ENCODE measurements at regions not wholly inside any gene's neighbourhood (a gene's known extent, or its start where the extent isn't known, plus 50 kb on each side); places are given as distances from the start of the nearest gene placed in this dataset.

GRCh38 chr1:56340977-56341376 lies 238.4 kb downstream of the PLPP3 start:
- DNase-seq, result no peak

DNA sequence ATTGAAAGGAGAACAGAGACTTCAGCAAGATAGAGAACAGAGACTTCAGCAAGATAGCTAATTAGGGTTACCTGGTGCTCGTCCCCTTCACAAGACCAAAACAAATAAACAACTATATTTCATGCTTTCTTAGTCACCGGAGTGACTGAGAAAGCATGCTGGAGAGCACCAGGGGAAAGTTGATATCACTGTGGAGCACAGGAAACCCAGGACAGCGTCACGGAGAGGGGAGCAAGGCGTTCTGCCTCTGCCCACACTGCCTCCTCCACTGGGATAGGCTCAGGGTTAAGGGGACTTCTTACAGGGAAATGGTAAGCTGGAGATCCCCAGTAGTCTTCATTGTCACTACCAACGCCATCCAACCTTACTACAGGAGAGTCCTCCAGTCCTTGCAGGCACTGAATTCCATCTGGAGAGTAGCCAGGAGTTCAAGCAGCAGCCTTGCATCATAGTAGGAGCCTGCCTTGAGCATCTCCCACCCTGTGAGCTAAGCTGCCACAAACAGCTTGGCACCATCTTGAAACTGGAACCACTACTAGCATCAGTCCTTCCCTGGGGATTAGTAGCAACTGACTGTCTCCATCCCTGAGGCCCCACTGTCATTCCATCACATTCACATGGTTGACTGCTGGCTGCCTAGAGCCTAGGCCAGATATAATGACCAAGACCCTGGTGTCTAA lies 239.4 kb downstream of the PLPP3 start:
- no peak for DNase-seq

DNA sequence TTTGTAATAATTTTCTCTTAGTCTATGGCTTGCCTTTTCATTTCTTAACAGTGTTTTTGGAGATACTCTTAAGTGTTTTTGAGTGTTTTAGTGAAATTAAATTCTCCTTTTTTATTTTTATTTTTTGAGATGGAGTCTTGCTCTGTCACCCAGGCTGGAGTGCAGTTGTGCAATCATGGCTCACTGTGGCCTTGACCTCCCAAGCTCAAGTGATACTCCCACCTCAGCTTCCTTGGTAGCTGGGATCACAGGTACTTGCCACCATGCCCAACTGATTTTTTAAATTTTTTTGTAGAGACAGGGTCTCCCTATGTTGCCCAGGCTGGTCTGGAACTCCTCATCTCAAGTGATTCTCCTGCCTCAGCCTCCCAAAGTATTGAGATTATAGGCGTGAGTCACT lies 240.3 kb downstream of the PLPP3 start:
- DNase-seq, result no peak

DNA sequence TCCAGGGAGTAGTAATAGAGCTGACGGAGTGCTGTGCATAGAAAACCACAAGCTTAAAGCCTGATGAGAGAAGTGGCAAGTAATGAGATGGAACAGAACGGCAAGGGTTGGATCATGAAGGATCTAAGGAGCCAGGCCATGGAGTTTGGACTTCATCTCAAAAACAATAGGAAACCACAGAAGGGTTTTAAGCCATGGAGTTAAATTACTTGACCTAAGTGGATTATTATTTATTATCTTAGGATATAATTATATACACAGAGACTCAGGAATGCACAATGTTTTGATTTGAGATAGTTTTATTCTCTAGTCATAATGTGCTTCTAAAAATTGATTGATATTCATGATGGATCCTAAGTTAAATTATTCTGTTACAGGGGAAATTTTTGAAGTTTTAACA lies 242.4 kb downstream of the PLPP3 start:
- DNase-seq, result no peak

DNA sequence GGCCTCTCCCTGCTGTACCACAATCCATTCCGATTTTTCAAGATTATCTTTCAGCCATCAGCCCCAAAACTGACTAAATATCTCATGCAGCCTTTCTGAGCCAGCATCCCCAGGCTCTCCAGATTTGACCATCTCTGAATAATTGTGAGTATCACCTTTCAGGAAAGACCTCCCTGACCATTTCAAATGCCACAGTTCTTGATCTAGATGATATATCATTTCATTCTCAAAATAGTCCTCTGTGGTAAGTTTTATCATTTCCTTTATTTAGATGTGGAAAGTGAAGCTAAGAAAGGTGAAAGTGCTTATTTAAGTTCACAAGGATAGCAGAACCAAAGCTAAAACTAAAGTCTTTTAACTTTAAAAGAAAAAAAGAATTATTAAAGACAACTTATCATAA lies 244.0 kb downstream of the PLPP3 start:
- DNase-seq, result no peak

DNA sequence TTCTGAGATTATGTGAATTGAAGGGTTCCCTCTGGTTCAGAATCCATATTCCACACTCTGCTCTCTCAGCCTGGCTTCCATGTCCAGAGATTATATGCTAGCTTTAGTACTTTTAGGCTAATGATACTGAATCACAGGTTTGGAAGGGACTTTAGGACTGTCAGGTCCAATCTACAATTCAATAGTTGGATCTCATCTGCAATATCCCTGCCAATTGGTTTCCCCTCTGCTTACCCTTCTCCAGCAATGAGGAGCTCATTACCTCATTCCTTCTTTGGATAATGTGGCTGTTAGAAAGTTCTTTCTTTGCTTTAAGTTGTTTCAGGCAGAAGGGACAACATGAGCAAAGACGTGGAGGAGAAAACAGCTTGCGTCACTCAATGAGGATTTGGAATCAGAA lies 245.3 kb downstream of the PLPP3 start:
- DNase-seq, result no peak

GRCh38 chr1:56333461-56333860 lies 245.9 kb downstream of the PLPP3 start:
- no peak for DNase-seq

GRCh38 chr1:56331892-56332567 lies 247.3 kb downstream of the PLPP3 start:
- no peak for DNase-seq

DNA sequence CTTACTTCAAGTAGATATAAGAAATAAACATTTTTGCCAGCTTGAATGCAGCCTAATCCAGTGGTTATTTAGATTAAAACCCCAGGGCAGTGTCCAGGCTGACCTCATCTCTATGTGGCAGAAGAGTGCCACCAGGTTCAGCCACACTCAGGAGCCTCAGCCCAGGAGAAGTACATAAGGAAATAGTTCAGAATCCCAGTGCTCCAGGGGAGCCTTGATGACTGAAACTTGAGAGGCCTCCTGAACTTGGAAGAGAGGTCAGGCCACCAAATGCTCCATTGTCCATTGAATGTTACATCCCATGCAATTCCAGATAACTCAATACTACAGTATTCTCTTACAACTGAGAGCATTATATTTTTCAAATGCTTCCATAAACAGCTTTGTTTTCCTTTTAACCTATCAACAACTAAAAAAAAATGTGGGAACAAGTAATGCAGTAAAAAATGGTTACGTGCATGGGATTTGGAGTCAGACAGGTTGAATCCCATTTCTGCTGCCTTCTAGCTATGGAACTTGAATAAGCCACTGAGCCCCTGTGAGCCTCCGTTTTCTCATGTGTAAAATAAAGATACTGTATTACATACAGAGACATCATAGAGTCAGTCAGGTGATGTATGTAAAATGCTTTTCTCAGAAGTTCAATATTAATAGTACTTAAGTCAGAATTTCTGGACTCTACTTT lies 248.0 kb downstream of the PLPP3 start:
- no peak for DNase-seq

GRCh38 chr1:56330391-56331026 lies 248.9 kb downstream of the PLPP3 start:
- no peak for DNase-seq

DNA sequence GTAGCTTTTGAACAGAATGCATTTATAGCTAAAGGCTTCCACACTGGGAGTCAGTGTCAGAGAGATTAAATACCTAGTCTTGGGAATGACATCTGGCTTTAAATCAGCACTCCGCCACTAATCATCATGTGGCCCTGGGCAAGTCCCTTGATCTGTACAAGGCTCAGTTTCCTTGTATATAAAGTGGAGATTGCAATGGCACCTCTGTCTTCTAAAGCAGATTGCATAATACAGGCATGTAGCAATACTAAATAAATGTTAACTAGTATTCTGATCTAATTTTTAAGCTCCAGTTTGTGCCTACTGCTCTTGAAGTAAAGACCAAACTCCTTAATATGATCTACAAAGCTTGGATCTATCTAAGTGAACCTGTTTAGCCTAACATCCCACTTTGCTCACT lies 249.4 kb downstream of the PLPP3 start:
- DNase-seq, result no peak

DNA sequence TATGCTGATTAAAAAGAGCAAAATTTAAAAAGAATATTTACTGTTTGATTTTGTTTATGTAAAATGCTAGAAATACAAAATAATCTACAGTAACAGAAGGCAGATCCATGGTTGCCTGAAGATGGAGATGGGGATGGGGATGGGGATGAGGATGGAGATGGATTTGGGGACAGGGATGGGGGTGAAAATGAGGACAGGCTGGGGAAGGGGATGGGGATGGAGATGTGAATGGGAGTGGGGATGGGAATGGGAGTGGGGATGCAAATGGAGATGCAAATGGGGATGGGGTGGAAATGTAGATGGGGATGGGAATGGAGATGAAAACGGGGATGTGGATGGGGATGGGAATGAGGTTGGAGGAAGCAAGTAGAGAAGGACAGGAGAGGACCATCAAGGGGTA lies 252.2 kb downstream of the PLPP3 start:
- DNase-seq, result no peak

DNA sequence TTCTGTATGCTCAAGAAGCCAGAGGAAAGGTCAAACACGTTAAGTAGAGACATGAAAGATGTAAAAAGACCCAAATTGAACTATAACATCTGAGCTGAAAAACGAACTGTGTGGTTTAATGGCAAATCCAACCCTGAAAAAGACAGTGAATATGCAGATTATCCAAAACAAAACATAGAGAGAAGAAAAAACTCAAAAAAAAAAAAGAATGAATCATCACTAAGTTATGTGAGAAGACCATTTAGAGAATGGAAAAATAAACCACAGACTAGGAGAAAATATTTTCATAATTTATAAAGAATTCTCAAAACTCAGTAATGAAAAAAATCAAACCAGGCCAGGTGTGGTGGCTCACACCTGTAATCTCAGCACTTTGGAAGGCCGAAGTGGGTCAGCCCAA lies 253.3 kb downstream of the PLPP3 start:
- no peak for DNase-seq

- no peak for DNase-seq
Measured at GRCh38 chr1:56324504-56324903, 254.9 kb downstream of the PLPP3 start.

DNA sequence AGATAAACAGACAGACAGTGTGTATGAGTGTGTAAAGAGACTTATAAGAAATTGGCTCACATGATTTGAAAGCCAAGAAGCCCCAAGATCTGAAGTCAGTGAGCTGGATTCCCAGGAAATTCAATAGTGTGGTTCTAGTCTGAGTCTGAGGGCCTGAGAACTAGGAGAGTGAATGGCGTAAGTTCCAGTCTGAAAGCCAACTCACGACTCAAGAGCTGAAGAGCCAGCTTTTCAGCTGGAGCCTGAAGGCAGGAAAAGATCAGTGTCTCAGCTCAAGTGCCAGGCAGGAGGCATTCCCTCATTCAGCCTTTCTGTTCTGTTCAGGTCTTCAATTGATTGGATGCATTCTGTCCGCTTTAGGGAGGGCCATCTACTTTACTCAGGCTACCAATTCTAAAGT lies 257.2 kb downstream of the PLPP3 start:
- DNase-seq, result no peak

DNA sequence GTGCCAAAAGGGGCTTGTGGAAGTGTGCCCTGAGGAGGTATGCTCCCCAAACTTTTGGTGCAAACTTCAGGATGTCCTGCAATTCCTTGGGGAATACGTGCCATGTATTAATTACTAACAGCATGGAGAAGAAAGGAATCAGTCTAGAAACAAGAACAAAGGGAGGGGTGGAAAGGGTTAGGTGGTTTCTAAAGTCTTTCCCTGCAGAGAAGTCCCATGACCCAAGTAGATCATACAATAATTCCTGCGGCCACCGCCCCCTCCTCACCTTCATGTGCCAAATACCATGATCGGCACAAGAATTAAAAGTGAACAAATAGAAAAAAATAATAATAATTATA lies 258.2 kb downstream of the PLPP3 start:
- DNase-seq, result no peak

DNA sequence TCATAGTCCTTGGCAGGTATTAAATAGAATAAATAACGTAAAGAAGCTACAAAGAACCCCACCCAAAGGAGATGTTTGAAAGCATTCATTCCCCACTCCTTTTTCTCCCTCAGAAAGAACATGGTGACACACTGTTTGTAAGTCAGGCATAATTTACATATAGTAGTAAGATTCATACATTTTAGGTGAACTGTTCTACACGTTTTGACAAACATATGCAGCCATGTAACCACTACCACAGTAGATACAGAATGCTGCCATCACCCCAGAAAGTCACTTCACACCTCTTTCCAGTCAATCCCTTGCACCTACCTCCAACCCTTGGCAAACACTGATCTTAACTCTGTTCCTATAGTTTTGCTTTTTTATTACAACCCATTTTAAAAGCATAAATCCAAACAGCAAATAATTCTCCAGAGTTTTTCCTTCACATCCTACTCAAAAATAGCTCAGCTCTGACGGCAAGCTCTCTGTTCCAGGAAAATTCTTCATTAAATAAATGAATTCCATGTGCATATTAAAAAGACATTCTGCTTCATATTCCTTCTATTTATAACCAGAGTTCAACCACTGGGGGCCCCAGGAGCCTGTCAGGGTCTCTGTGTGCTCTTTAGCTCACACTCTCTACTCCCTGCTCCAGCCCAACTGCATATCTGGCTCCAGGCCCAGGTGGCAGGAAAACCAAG lies 258.8 kb downstream of the PLPP3 start:
- no peak for DNase-seq

- no peak for DNase-seq
Measured at GRCh38 chr1:56317722-56318121, 261.6 kb downstream of the PLPP3 start.

DNA sequence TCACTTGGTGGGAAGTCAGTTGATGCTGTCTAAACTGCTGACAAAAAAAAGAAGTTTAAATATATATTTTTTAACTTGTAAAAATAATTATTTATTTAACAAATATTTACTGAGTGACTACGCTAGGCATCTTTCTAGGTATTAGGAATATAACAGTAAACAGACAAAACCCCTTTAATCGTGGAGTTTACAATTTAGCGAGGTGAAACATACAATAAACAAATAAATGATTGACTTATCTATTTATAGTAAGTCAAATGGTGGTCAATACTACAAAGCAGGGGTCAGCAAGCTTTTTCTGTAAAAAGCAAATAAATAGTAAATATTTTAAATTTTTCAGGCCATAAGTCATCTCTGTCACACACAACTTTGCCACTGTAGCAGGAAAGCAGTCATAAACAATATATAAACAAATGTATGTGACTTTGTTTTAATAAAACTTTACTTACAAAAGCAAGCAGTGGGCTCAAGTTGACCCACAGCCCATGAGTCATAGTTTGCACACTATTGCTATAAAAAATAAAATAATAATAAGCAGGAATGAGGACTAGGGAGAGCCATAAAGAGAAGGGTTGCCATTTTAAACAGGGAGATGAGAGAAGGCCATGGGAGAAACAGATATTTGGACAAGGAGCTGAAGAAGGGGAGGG lies 263.9 kb downstream of the PLPP3 start:
- no peak for DNase-seq

DNA sequence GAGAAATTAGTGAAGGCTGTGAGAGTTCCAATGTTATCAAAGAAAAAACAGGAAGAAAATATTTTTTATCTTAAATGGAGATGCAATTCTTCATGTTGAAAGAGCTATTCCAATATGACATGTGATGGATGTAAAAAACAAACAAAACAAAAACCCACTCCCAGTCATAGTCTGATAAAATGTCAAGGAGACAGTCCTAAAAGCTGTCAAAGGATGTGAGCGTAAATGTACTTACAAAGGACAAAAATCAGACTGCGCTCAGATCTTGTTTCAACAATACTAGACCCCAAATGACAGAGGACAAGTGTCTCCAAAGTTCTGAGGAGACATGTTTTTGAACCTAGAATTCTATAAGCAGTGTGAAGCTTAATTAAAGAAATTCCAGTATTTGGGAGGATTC lies 265.8 kb downstream of the PLPP3 start:
- no peak for DNase-seq

DNA sequence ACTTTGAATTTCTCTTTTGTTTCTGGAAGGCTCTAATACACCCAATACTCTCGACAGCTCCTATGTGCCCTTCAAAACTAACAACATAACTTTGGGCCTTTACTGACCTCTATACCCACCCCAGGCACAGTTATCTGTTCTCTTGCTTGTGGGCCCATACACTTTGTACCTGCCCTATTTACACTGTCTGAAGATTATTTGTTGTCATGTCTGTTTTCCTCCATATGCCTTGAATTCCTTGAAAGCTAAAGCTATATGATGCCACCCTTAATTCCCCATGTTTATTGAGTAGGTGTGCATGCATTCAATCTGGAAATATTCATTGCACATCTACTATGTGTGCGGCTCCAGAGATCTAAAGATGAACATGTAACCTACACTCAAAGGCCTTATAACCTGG lies 267.6 kb downstream of the PLPP3 start:
- DNase-seq, result no peak

GRCh38 chr1:56310945-56311344 lies 268.4 kb downstream of the PLPP3 start:
- no peak for DNase-seq

GRCh38 chr1:56309065-56309464 lies 270.3 kb downstream of the PLPP3 start:
- no peak for DNase-seq

All from NCI-H1930 (cell line).